Fibroblast of peridontal ligament (primary cell): ENCODE measurements at regions not wholly inside any gene's neighbourhood (a gene's known extent, or its start where the extent isn't known, plus 50 kb on each side); places are given as distances from the start of the nearest gene placed in this dataset.
"Not testable (repeated sequence)": the region's sequence is repeated elsewhere in the genome, so short reads cannot be mapped to it uniquely, and the experiment has no call there.

ENCODE experiments used
- DNase-seq: peaks from one replicate; pipeline ENCODE4 v3.0.0-alpha.2; 2010; ENCODE audit errors: extremely low read depth

GRCh38 chr6:116982401-116982800 lies 105.4 kb downstream of the RFX6 start:
- DNase-seq, result no peak

GRCh38 chr6:116983375-116983774 lies 106.3 kb downstream of the RFX6 start:
- DNase-seq, result no peak

- DNase-seq, result no peak
These were observed 109.8 kb downstream of the RFX6 start for GRCh38 chr6:116986819-116987218.

- DNase-seq, result no peak
These were observed 113.6 kb downstream of the RFX6 start for GRCh38 chr6:116990679-116991078.

- DNase-seq, result no peak
These were observed 115.5 kb downstream of the RFX6 start for GRCh38 chr6:116992546-116992945.

- DNase-seq, result no peak
These were observed 117.4 kb downstream of the RFX6 start for GRCh38 chr6:116994447-116994846.

- DNase-seq, result no peak
These were observed 119.8 kb downstream of the RFX6 start for GRCh38 chr6:116996842-116997241.

- DNase-seq, result no peak
These were observed 120.5 kb downstream of the RFX6 start for GRCh38 chr6:116997496-116997895.

- no peak for DNase-seq
These were observed 130.6 kb downstream of the RFX6 start for GRCh38 chr6:117007659-117008058.

- DNase-seq, result no peak
These were observed 131.6 kb downstream of the RFX6 start for GRCh38 chr6:117008618-117009017.

- DNase-seq, result not testable (repeated sequence)
These were observed 137.8 kb downstream of the RFX6 start for GRCh38 chr6:117014641-117015473.

GRCh38 chr6:117015474-117015804 lies 138.4 kb downstream of the RFX6 start:
- not testable (repeated sequence) for DNase-seq

- peak; percentile 3 for DNase-seq
These were observed 141.7 kb downstream of the RFX6 start for GRCh38 chr6:117018771-117019170.

GRCh38 chr6:117022774-117023173 lies 145.7 kb downstream of the RFX6 start:
- no peak for DNase-seq

GRCh38 chr6:117025310-117025709 lies 148.3 kb downstream of the RFX6 start:
- DNase-seq, result no peak

- no peak for DNase-seq
These were observed 151.2 kb downstream of the RFX6 start for GRCh38 chr6:117028256-117028655.

GRCh38 chr6:117034547-117034946 lies 157.5 kb downstream of the RFX6 start:
- DNase-seq, result no peak

GRCh38 chr6:117034971-117035370 lies 157.9 kb downstream of the RFX6 start:
- DNase-seq, result no peak

- no peak for DNase-seq
These were observed 173.3 kb downstream of the RFX6 start for GRCh38 chr6:117050301-117050700.

GRCh38 chr6:117072134-117072533 lies 193.2 kb upstream of the VGLL2 start:
- DNase-seq, result no peak

- DNase-seq, result no peak
These were observed 192.6 kb upstream of the VGLL2 start for GRCh38 chr6:117072781-117073180.

GRCh38 chr6:117074672-117075071 lies 190.7 kb upstream of the VGLL2 start:
- no peak for DNase-seq

- DNase-seq, result no peak
These were observed 190.1 kb upstream of the VGLL2 start for GRCh38 chr6:117075218-117075617.

GRCh38 chr6:117076076-117076475 lies 189.3 kb upstream of the VGLL2 start:
- DNase-seq, result no peak
